ENCODE measurements at regions not wholly inside any gene's neighbourhood (a gene's known extent, or its start where the extent isn't known, plus 50 kb on each side); places are given as distances from the start of the nearest gene placed in this dataset.
"Not testable (repeated sequence)": the region's sequence is repeated elsewhere in the genome, so short reads cannot be mapped to it uniquely, and the experiment has no call there.

DNA sequence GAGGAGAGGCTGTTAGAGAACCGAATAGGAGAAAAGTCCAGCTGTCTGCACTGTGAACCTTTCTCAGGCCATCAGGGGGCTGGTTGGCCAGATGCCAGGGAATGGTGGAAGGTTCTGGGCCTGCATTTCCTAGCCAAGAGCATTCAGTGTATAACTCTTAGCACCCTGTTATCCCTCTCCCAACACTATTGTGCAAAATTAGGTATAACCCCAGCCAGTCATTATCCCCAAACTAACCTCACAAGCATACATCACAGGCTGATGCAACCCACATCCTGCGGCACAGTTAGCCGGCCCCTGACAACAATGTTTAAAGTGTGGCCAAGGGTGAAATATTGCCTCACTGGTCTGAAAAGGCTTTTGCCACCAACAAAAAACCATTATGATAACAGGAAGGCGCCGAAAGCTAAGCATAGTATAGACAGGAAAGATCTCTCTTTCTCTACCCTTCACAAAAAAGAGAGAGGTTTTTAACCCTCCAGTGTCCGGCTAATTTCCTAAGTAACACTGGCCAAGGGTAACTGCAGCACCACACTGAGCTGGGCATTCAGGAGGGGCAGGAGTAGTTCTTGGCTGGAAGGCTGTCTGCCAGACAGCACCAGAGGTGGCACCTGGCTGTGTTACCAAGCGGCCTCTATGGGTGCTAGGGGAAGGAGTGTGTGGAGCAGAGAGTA lies 77.3 kb upstream of the BCAR3 start:
- in situ Hi-C loops (cut with MboI; ENCODE audit: low sequenced_read_pairs, unreplicated experiment) = no loop called here
- no peak for DNase-seq (ENCODE audit: low spot score)
- TF ChIP-seq, protein P1, sequence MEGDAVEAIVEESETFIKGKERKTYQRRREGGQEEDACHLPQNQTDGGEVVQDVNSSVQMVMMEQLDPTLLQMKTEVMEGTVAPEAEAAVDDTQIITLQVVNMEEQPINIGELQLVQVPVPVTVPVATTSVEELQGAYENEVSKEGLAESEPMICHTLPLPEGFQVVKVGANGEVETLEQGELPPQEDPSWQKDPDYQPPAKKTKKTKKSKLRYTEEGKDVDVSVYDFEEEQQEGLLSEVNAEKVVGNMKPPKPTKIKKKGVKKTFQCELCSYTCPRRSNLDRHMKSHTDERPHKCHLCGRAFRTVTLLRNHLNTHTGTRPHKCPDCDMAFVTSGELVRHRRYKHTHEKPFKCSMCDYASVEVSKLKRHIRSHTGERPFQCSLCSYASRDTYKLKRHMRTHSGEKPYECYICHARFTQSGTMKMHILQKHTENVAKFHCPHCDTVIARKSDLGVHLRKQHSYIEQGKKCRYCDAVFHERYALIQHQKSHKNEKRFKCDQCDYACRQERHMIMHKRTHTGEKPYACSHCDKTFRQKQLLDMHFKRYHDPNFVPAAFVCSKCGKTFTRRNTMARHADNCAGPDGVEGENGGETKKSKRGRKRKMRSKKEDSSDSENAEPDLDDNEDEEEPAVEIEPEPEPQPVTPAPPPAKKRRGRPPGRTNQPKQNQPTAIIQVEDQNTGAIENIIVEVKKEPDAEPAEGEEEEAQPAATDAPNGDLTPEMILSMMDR (IDR thresholded peaks at IDR 0.05; ENCODE audit: borderline replicate concordance, control extremely low read depth, extremely low read depth, insufficient read depth, missing control alignments) = no peak

DNA sequence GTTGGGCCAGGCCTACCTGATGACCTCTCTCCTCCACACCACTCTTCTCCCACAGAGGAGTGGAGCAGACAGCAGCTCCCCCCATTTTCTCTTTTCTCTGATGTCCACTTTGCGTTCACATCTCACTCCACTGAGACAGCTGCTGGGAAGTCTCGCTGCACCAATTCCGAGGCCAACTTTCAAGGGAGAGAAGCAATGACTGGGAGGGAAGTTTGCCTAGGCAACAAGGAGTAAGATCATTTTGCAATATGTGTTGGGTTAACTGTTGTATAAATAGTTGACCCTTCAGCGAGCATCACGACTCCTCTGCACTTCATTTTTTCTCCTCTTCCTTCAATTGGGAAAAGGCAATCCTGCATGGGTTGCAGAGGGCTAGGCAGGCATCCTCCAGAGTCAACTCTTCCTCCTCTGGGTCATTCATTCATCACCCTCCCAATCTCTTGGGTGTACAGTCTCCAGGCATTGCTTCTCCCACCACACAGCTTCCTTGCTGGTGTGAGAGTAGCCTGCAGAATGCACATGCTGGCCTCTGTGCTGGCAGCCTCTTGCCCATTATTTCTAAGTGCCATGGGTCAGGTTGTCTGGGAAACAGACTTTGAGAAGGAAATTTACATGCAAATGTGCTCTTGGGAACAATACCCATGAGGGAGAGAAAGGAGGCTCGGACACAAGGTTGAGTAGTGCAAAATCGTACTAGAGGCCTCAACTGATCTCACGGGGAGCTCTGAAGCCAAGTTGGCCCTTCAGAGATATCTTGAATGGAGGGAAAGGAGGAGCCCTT lies 75.8 kb upstream of the BCAR3 start:
- TF ChIP-seq, protein P1 (IDR thresholded peaks at IDR 0.05; ENCODE audit: borderline replicate concordance, control extremely low read depth, extremely low read depth, insufficient read depth, missing control alignments) = no peak
- in situ Hi-C loops (cut with MboI; ENCODE audit: low sequenced_read_pairs, unreplicated experiment) = no loop called here
- no peak for DNase-seq (ENCODE audit: low spot score)

DNA sequence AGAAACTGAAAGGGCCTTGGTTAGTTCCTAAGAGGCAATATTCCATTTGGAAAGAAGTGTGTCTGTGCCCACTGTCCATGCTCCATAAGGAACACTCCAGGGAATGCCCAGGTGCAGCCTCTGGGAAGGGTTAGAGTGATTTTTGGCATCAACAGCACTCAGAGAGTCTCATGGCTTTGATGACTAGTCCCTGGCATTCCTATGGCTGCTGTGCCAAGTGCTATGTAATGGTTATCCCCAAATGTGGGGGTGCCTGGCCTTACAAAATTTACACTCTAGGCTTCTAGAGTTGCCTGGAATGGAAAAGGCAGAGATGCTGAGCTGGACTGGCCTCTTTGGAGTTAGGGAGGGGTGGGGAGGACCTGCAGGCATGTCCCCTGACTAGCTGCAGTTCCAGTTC lies 75.0 kb upstream of the BCAR3 start:
- no peak for DNase-seq (ENCODE audit: low spot score)
- TF ChIP-seq, protein P1 (IDR thresholded peaks at IDR 0.05; ENCODE audit: borderline replicate concordance, control extremely low read depth, extremely low read depth, insufficient read depth, missing control alignments) = no peak
- in situ Hi-C loops (cut with MboI; ENCODE audit: low sequenced_read_pairs, unreplicated experiment) = no loop called here

GRCh38 chr1:93755251-93755715 lies 73.6 kb upstream of the BCAR3 start:
- in situ Hi-C loops (cut with MboI; ENCODE audit: low sequenced_read_pairs, unreplicated experiment); DNase-seq (ENCODE audit: low spot score): not testable (repeated sequence)

DNA sequence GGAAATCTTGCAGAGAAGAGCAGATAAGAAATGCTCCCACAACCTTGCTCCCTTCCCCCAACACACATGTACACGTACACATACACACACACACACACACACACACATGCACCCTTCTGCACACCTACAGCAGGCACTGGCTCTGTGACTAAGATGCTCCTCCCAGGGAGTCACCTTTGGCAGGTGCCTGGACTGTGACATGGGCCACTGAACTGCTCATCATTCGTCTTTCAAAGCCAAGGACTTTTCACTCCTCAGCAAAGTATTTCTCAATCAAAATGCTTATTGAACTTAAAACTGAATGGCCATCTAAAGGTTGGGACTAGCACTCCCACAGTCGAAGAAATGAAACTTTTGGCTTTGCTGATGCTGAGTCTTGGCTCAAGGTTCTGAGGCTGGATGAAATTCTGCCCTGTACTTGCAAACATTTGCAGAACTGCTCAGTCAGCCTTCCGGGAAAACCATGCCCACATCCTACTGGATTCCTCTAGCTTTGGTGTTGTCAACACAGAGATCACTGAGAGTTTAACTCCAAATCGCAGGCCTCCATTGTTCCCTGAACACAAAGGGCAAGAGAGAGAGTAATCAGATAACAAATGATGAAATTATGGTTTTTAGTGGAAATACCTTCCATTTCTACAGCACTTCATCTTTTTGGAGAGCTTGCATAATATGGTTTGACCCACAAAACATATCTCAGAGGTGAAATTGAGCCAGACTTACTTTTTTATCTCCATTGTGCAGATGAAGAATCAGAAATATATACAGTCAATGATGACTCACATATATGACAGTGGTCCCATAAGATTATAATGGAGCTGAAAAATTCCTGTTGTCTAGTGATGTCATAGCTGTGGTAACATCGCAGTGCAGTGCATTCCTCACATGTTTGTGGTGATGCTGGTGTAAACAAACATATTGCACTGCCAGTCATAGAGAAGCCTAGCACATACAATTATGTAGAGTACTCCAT lies 72.4 kb upstream of the BCAR3 start:
- in situ Hi-C loops (cut with MboI; ENCODE audit: low sequenced_read_pairs, unreplicated experiment) = no loop called here
- DNase-seq (ENCODE audit: low spot score) = no peak
- TF ChIP-seq, protein P1 (IDR thresholded peaks at IDR 0.05; ENCODE audit: borderline replicate concordance, control extremely low read depth, extremely low read depth, insufficient read depth, missing control alignments) = no peak

GRCh38 chr1:93751377-93752250 lies 70.0 kb upstream of the BCAR3 start:
- TF ChIP-seq, protein P1 (IDR thresholded peaks at IDR 0.05; ENCODE audit: borderline replicate concordance, control extremely low read depth, extremely low read depth, insufficient read depth, missing control alignments) = no peak
- DNase-seq (ENCODE audit: low spot score) = no peak
- in situ Hi-C loops (cut with MboI; ENCODE audit: low sequenced_read_pairs, unreplicated experiment) = no loop called here

All from GM13976 (cell line).